GM12875 (cell line): ENCODE measurements at regions not wholly inside any gene's neighbourhood (a gene's known extent, or its start where the extent isn't known, plus 50 kb on each side); places are given as distances from the start of the nearest gene placed in this dataset.

Source experiments
- H3K4me3 ChIP-seq: one replicate; pipeline ENCODE4 v1.5.1; 2011; ENCODE audit warnings: low read depth, low read length, control low read depth
- CTCF ChIP-seq: IDR thresholded peaks from 2 replicates; pipeline ENCODE4 v1.5.1; 2011; ENCODE audit warnings: low read depth, mild to moderate bottlenecking, control low read depth, inconsistent platforms, low read length, moderate library complexity, borderline replicate concordance; ENCODE audit not compliant: insufficient read depth

- TF ChIP-seq CTCF, result no peak
Observed at GRCh38 chr3:187447737-187448136, 79.6 kb downstream of the RTP4 start.

GRCh38 chr3:187445356-187445755, 77.2 kb downstream of the RTP4 start:
- no peak overlapping the region for H3K4me3 ChIP-seq

More at GRCh38 chr3:187447737-187448136, 79.6 kb downstream of the RTP4 start:
- no peak overlapping the region for H3K4me3 ChIP-seq

GRCh38 chr3:187434524-187434923, 66.3 kb downstream of the RTP4 start:
- no peak for TF ChIP-seq CTCF
- no peak overlapping the region for H3K4me3 ChIP-seq

More at GRCh38 chr3:187445356-187445755, 77.2 kb downstream of the RTP4 start:
- TF ChIP-seq CTCF, result no peak

DNA sequence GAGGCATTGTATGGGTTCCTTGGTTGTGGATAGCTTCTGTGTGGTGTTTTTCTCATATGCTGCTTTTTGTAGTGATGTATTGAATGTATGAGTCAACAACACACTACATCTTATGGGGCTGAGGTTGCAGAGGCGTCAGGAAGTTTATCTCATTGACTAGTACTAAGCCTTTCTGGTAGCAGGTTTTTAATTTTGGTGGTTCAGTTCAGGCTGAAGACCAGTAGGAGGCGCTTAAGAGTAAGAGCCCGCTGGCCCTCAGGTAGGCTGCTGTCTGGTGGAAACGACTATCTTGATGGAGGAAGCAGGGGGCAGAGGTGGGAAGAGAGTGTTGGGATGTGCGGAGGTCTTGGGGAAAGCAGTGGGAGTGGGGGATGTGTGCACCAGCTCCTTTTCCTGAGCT, 62.4 kb downstream of the RTP4 start:
- peak; percentile 52; the same call in 1 of the 2 replicates for TF ChIP-seq CTCF
- no peak overlapping the region for H3K4me3 ChIP-seq
